WTC11 (cell line): ENCODE measurements at regions not wholly inside any gene's neighbourhood (a gene's known extent, or its start where the extent isn't known, plus 50 kb on each side); places are given as distances from the start of the nearest gene placed in this dataset.
"Not testable (repeated sequence)": the region's sequence is repeated elsewhere in the genome, so short reads cannot be mapped to it uniquely, and the experiment has no call there.

Source experiments
- CTCF ChIP-seq: fragments of 200-600 bp; IDR thresholded peaks from 2 replicates; pipeline ENCODE4 v1.8.0; 2022; ENCODE audit warnings: antibody characterized with exemption
- E2F5 ChIP-seq: sonication (generic); formaldehyde crosslinking; IDR thresholded peaks from 2 replicates; pipeline ENCODE4 v1.8.1; 2022; ENCODE audit warnings: mild to moderate bottlenecking, moderate library complexity, missing genetic modification reagents
- MXD4 ChIP-seq: fragments of 250-450 bp; sonication (Bioruptor Pico); IDR thresholded peaks from 2 replicates; pipeline ENCODE4 v1.8.0; 2021; ENCODE audit warnings: mild to moderate bottlenecking, moderate library complexity, borderline replicate concordance
- USF2 ChIP-seq: sonication (generic); formaldehyde crosslinking; IDR thresholded peaks from 2 replicates; pipeline ENCODE4 v1.8.1; 2023; ENCODE audit warnings: mild to moderate bottlenecking, missing genetic modification reagents, moderate library complexity
- ZNF121 ChIP-seq: sonication (generic); formaldehyde crosslinking; IDR thresholded peaks from 2 replicates; pipeline ENCODE4 v1.8.0; 2023; ENCODE audit warnings: missing genetic modification reagents

GRCh38 chr11:67758467-67758866 is 84.0 kb upstream of the ALDH3B2 start:
- TF ChIP-seq E2F5 (CRISPR knock-in tag); CTCF; MXD4; USF2; ZNF121 (CRISPR knock-in tag): not testable (repeated sequence)
